Pancreas (tissue), 10 donors: ENCODE measurements at regions not wholly inside any gene's neighbourhood (a gene's known extent, or its start where the extent isn't known, plus 50 kb on each side); places are given as distances from the start of the nearest gene placed in this dataset.

Experiments
- ATAC-seq, 4 donors: fragments of 200-7000 bp; cut with Tn5 transposase; one replicate each; pipeline versions ENCODE4 v1.8.0 to v1.9.1; 2020; ENCODE audit warnings: mild to moderate bottlenecking in 4 of 4, moderate library complexity in 4 of 4
- DNase-seq, 6 donors: peaks; one replicate each; pipeline ENCODE4 v3.0.0-alpha.2; 2020
- FAIRE-seq: peaks from 2 replicates; lab custom pipeline; 2012; peaks lifted over from hg19 to GRCh38; lab: Jason Lieb, UNC
- H3K27ac ChIP-seq, 4 donors: fragments of 200-600 bp; sonication (generic); 1 replicate in 3 of 4; 2 replicates in 1 of 4; pipeline versions ENCODE4 v1.5.0 to v1.8.0; 2020
- H3K27me3 ChIP-seq, 4 donors: fragments of 200-600 bp; one replicate each; pipeline ENCODE4 v1.8.0; 2021
- H3K36me3 ChIP-seq, 3 donors: fragments of 200-600 bp; sonication (generic) in 1 of 3; one replicate each; pipeline versions ENCODE4 v1.5.0 to v1.8.0; 2020 to 2021
- H3K4me1 ChIP-seq, 3 donors: fragments of 200-600 bp; one replicate each; pipeline ENCODE4 v1.8.0; 2021
- H3K4me3 ChIP-seq, 4 donors: fragments of 200-600 bp; sonication (generic) in 2 of 4; one replicate each; pipeline versions ENCODE4 v1.5.0 to v1.8.0; 2020 to 2021
- H3K9me3 ChIP-seq, 4 donors: fragments of 200-600 bp; one replicate each; pipeline ENCODE4 v1.8.0; 2021
- CTCF ChIP-seq, 4 donors: fragments of 200-600 bp; sonication (generic) in 3 of 4; IDR thresholded peaks; one replicate each; pipeline versions ENCODE4 v1.5.0 to v1.8.0; 2021; ENCODE audit warnings: antibody characterized with exemption in 4 of 4
- WGBS, 2 donors: extraction: QIAGEN DNeasy Blood & Tissue Kit; methylation state at CpG; one replicate each; pipeline ENCODE4 v1.1.7; 2013; 5-methylcytosine and 5-hydroxymethylcytosine counted together
- intact Hi-C, 3 donors: fragments of 100-400 bp; cut with DNase I; formaldehyde crosslinking; loops; one replicate each; pipeline versions ENCODE4 v1.11.1 to v1.14.2; 2022
- donor health status: healthy with polysubstance abuse.
- donor health status: DM: no; HTN: no; CAD: no; lungs with moderate emphysema.
- donor health status: DM: no; HTN: no; CAD: no.
- donor health status: control.
- donor health status: control.
- donor health status: Bipolar disorder and iron deficiency.
- donor health status: DM: yes; HTN: yes; CAD: no.
- donor health status: DM: no; HTN: no; CAD: no.
- donor health status: DM: no; HTN: no; CAD: no.
- donor health status: DM: yes; HTN: yes; CAD: no.

GRCh38 chr5:104965006-104965405 is 1402.4 kb upstream of the NUDT12 start:
- no peak overlapping the region for H3K4me3 ChIP-seq
- ATAC-seq (no peak), FAIRE-seq (no peak), DNase-seq (no peak)
- H3K36me3 ChIP-seq, result no peaks in the 10 kb centered on the region
- H3K9me3 ChIP-seq, result no peaks in the 10 kb centered on the region
- intact Hi-C loops, result no loop called here
- WGBS, 2 donors, result 28 to 31% methylated on average over 1 of the region's 1 CpG
- no peaks in the 10 kb centered on the region for H3K27me3 ChIP-seq
- no peak for TF ChIP-seq CTCF (IDR thresholded peaks at IDR 0.05)
- no peaks in the 10 kb centered on the region for H3K4me1 ChIP-seq
- no peak overlapping the region for H3K27ac ChIP-seq

- WGBS, 2 donors, result 28 to 43% methylated on average over 2 of the region's 2 CpGs
- intact Hi-C loops, result no loop called here
- no peaks in the 10 kb centered on the region for H3K9me3 ChIP-seq
- ATAC-seq, result no peak
- no peak overlapping the region for H3K4me3 ChIP-seq
- no peak for DNase-seq
- H3K27ac ChIP-seq, result no peak overlapping the region
- no peak for FAIRE-seq
- no peaks in the 10 kb centered on the region for H3K36me3 ChIP-seq
- no peak for TF ChIP-seq CTCF (IDR thresholded peaks at IDR 0.05)
- H3K27me3 ChIP-seq, result no peaks in the 10 kb centered on the region
- no peaks in the 10 kb centered on the region for H3K4me1 ChIP-seq
These were observed 1392.9 kb upstream of the NUDT12 start for GRCh38 chr5:104955479-104955878.

- Histone ChIP-seq H3K27me3 (no peaks in the 10 kb centered on the region), H3K9me3 (no peaks in the 10 kb centered on the region), H3K4me1 (no peaks in the 10 kb centered on the region), H3K27ac (no peak overlapping the region), H3K4me3 (no peak overlapping the region), H3K36me3 (no peaks in the 10 kb centered on the region)
- FAIRE-seq (no peak), DNase-seq (no peak), ATAC-seq (no peak)
- TF ChIP-seq CTCF (IDR thresholded peaks at IDR 0.05), result no peak
- 67 to 73% methylated on average over 1 of the region's 1 CpG for WGBS, 2 donors
- intact Hi-C loops, result no loop called here
These were observed 1390.3 kb upstream of the NUDT12 start for GRCh38 chr5:104952876-104953275.

GRCh38 chr5:104951829-104952228 is 1389.2 kb upstream of the NUDT12 start:
- TF ChIP-seq CTCF (IDR thresholded peaks at IDR 0.05), result no peak
- ATAC-seq, result no peak
- 59 to 68% methylated on average over 3 of the region's 3 CpGs for WGBS, 2 donors

GRCh38 chr5:104947076-104947475 is 1384.5 kb upstream of the NUDT12 start:
- Histone ChIP-seq H3K4me3 (no peak overlapping the region), H3K36me3 (no peaks in the 10 kb centered on the region), H3K27ac (no peak overlapping the region), H3K4me1 (no peaks in the 10 kb centered on the region), H3K9me3 (no peaks in the 10 kb centered on the region), H3K27me3 (no peaks in the 10 kb centered on the region)
- WGBS, 2 donors, result 79 to 81% methylated on average over 1 of the region's 1 CpG
- DNase-seq (no peak), FAIRE-seq (no peak), ATAC-seq (no peak)
- intact Hi-C loops, result no loop called here
- TF ChIP-seq CTCF (IDR thresholded peaks at IDR 0.05), result no peak

More at GRCh38 chr5:104951829-104952228, 1389.2 kb upstream of the NUDT12 start:
- Histone ChIP-seq H3K9me3 (no peaks in the 10 kb centered on the region), H3K4me3 (no peak overlapping the region), H3K27me3 (no peaks in the 10 kb centered on the region), H3K4me1 (no peaks in the 10 kb centered on the region), H3K36me3 (no peaks in the 10 kb centered on the region), H3K27ac (no peak overlapping the region)
- intact Hi-C loops, result no loop called here
- FAIRE-seq, result no peak
- no peak for DNase-seq
